Fibroblast of mammary gland (primary cell): ENCODE measurements at regions not wholly inside any gene's neighbourhood (a gene's known extent, or its start where the extent isn't known, plus 50 kb on each side); places are given as distances from the start of the nearest gene placed in this dataset.

Source experiments
- DNase-seq: peaks from one replicate; pipeline ENCODE4 v3.0.0-alpha.2; 2010; ENCODE audit warnings: low read depth
- H3K4me3 ChIP-seq: 2 replicates; pipeline ENCODE4 v1.5.1; 2011; ENCODE audit warnings: low read depth, mild to moderate bottlenecking, low read length, moderate library complexity; ENCODE audit not compliant: control insufficient read depth
- CTCF ChIP-seq: conservative IDR thresholded peaks from 2 replicates; pipeline ENCODE4 v1.5.1; 2011; ENCODE audit warnings: low read depth, low read length, inconsistent platforms; ENCODE audit not compliant: control insufficient read depth, insufficient read depth

GRCh38 chr6:4560221-4561077 lies 215.8 kb upstream of the CDYL start:
- no peak for DNase-seq
- no peak overlapping the region for H3K4me3 ChIP-seq
- TF ChIP-seq CTCF: no peak

GRCh38 chr6:4559281-4559875 lies 216.8 kb upstream of the CDYL start:
- no peak overlapping the region for H3K4me3 ChIP-seq
- DNase-seq: no peak
- TF ChIP-seq CTCF: no peak

- DNase-seq: no peak
- TF ChIP-seq CTCF: no peak
- H3K4me3 ChIP-seq: no peak overlapping the region
These were observed 221.6 kb upstream of the CDYL start for GRCh38 chr6:4554645-4555044.

GRCh38 chr6:4553387-4553786 lies 222.8 kb upstream of the CDYL start:
- no peak overlapping the region for H3K4me3 ChIP-seq
- no peak for DNase-seq
- TF ChIP-seq CTCF: no peak

GRCh38 chr6:4550227-4550597 lies 226.0 kb upstream of the CDYL start:
- no peak for TF ChIP-seq CTCF
- no peak for DNase-seq
- no peak overlapping the region for H3K4me3 ChIP-seq

- no peak for DNase-seq
- no peak for TF ChIP-seq CTCF
- H3K4me3 ChIP-seq: no peak overlapping the region
These were observed 226.5 kb upstream of the CDYL start for GRCh38 chr6:4549556-4550226.
